Epithelial cell of prostate (primary cell): ENCODE measurements at regions not wholly inside any gene's neighbourhood (a gene's known extent, or its start where the extent isn't known, plus 50 kb on each side); places are given as distances from the start of the nearest gene placed in this dataset.

Source experiments
- DNase-seq: peaks from one replicate; pipeline ENCODE4 v3.0.0-alpha.2; 2011; ENCODE audit warnings: low read depth, low spot score
- H3K27ac ChIP-seq: fragments of 450-650 bp; 2 replicates; pipeline ENCODE4 v1.5.1; 2017; ENCODE audit warnings: mild to moderate bottlenecking

DNA sequence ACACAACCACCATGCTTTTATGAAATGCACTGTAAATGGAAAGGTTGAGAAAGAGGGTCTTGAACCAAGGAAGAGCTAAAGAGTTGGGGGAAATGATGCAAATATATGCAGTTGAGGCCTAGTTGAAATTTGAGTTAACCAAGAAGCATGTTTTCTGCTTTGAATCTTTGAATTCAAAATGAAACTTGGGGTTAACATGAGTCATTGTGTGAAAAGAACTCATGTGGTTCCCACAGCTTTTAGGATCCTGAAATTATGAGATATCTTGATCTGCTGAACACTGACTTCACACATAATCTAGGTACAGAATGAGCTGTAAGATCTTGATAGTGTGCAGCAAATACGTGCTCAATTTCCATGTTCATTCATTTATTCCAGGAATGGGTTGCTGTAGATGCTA lies 422.9 kb upstream of the TRIB2 start:
- no peak for DNase-seq
- H3K27ac ChIP-seq, result no peak overlapping the region

DNA sequence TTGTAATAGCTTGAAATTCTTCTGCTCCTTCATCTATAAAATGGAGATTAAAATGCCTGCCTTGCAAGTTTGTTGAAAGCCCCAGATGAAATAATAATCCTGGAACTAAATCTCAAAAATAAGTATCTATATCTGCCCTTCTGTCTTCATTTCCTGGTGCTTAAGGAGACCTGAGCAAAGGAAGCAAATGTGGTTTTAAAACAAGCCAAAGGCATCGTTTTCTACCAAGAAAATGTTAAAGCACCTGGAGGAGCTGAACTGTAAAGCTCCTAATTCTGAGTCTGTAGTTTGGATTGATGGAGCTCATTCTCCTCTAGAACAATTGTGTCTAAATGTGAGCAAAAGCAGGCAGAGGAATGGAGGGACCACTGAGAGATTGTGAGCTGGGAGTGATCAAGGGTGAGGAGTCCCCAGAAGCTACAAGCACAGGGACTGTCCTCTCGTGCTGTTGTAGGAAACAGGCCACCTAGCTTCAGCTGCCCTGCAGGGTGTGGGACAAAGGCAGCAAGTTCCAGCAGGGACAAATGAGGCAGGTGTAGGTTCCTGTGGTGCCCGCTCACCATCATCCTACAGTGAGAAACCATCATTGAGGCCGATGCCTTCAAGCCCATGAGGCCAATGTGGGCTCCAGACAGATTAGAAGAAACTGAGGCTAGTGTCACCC lies 420.7 kb upstream of the TRIB2 start:
- DNase-seq, result no peak
- no peak overlapping the region for H3K27ac ChIP-seq

DNA sequence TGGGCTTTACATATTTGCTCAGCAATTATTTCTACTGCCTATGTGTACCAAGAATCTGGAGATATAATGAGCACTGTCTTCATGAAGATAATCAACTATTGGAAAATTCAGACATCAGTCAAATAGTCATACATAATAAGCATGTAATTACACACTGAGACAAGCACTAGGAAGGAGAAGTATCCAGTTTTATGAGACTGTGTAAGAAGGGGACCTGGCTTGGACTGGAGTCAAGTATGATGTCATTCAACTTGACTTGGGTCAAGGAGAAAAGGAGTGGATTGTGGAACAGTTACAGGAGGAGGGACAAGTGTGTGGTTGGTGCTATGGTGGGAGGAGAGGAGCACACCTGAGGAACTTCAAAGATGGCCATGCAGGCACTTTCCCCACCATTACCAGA lies 419.8 kb upstream of the TRIB2 start:
- no peak overlapping the region for H3K27ac ChIP-seq
- DNase-seq, result no peak

DNA sequence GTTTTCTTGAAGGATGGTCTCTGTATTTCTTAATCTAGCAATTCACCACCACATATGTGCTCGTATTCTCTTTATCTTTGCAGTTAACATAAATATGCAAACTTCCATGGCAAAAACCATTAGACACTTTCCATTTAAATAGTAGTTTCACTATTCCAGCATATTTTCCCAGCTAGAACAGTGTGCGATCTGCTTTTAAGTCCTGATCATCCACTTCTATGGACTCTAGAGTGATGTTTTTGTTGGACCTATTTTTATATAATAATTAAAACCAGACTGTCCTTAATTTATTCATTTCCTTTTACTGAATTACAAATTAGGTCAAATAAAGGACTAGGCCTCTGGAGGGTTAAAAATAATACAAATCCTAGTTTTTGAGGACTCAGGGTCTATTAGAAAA lies 418.4 kb upstream of the TRIB2 start:
- no peak overlapping the region for H3K27ac ChIP-seq
- no peak for DNase-seq

DNA sequence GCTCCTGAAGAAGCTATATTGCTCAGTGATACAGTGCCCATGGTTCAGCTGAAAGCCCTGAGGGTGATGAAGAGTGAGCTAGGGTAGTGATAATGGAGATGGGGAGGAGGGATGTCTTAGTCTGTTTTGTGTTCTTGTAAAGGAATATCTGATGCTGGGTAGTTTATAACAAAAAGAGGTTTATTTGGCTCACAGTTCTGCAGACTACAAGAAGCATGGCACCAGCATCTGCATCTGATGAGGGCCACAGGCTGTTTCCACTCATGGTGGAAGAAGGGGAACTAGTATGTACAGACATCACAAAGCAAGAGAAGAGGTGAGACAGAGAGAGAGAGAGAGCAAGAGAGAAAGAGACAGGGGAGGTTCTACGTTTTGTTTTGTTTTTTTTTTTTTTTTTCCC lies 417.3 kb upstream of the TRIB2 start:
- peak overlapping the region; percentile 49 for H3K27ac ChIP-seq
- DNase-seq, result no peak

DNA sequence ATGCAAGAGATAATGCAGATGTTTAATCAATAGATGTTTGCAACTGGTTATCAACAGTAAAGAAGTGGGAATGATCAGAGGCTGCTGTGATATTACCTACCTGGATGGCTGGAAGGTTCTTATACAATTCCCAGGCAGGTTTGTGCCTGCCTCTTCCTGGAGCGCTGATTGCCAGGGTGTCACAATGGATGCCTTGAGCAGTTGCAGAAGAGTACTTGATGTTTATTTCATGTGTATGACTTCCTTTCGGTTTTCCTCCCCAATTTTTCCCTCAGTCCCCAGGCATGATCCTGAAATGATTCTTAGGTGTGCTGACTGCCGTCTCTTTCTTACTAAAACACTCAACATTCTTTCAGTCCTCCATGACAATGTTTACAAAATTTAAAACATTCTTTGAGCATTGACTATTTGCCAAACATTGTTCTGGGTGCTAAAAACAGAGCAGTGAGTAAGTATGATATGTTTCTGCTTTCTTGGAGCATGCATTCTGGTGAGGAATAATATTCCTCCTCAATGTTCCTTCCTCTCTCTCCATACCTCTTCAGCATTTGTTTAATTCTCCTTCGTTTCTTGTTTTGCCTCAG lies 416.6 kb upstream of the TRIB2 start:
- peak overlapping the region; percentile 49 for H3K27ac ChIP-seq
- peak; percentile 12 for DNase-seq

DNA sequence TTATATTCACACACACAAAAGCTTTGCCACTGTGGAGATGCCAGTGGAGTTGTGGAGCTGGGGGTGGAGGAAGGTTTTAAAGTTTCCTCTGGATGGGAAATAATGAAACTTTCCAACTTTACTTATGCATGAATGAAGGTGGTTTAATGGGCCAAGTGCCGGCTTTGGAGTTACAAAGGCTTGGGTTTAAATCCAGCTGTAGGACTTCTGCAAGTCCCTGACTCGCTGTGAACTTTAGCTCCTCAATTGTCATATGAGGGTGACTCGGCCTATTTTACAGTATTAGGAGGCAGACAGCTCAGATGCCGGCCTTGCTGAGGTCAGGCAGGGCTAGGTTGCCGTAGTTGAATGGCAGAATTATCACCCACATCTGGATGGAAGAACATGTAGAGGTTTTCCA lies 415.8 kb upstream of the TRIB2 start:
- no peak overlapping the region for H3K27ac ChIP-seq
- DNase-seq, result no peak

DNA sequence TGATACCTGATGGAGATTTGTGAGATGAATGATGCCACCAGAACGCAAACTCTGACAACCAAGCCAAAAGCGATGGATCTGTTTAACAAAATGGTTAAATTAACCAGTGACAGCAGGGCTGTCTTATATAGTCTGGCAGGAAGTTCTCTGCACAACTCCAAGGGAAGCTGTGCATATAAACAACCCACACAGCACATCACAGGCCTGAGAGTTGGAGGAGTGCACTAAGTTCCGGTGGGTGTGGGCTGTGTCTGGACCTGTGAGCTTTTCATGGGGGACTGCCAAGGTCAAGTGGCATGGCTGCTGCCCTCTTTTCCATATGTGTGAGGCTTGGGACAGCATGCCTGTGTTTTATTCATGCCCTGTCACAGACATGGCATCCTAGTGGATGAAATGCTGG lies 414.6 kb upstream of the TRIB2 start:
- no peak for DNase-seq
- no peak overlapping the region for H3K27ac ChIP-seq

DNA sequence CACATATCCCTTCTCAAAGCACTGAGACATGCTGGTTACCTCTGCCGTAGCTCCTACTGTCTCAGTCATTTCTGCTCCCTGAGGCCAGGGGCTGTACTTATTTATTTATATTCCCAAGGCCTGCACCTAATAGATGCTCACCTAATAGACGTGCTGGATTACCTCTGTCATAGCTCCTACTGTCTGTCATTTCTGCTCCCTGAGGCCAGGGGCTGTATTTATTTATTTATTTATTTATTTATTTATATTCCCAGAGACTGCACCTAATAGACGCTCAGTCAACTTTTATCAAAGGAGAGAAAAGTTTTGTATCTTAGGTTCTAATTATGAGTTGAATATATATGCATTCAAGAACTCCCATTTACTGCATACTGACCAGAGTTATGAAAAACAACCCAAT lies 414.0 kb upstream of the TRIB2 start:
- DNase-seq, result no peak
- no peak overlapping the region for H3K27ac ChIP-seq

DNA sequence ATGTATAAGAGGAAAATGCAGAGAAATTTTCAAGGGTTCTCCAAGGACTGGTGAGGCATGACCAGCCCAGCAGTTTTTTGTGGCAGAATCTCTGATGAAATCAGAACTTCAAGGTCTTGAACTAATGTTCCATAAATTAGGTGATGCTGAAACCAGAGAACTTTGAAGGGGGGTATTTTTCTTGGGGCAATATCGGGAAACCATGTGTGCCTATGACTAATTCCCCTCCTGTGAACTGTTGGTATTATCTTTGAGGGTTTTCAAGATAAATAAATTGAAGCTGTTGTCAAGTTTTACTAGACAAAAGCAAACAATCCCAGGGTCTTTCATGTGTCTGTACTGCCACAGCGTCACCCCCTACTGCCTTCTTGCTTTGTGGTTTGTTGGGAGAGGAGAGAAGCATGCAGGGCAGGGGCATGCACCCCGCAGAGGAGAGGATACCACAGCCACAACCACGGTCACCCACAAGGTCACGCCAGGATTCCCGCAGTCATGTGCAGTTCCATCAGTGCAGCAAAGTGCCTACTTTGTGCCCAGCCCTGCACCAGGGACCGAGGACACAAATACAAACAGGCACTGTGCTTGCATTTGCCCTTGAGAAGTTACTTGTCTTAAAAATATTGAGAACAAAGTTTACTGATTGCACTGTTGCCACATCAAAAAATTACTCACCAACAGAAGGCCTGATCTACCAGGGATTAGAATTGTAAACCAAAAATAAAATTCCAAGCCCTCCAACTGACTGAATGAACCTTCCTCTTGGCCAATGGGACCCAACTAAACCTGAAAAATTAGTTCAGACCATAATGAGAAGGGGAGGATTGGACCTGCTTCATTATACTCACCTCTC lies 413.3 kb upstream of the TRIB2 start:
- no peak for DNase-seq
- no peak overlapping the region for H3K27ac ChIP-seq

DNA sequence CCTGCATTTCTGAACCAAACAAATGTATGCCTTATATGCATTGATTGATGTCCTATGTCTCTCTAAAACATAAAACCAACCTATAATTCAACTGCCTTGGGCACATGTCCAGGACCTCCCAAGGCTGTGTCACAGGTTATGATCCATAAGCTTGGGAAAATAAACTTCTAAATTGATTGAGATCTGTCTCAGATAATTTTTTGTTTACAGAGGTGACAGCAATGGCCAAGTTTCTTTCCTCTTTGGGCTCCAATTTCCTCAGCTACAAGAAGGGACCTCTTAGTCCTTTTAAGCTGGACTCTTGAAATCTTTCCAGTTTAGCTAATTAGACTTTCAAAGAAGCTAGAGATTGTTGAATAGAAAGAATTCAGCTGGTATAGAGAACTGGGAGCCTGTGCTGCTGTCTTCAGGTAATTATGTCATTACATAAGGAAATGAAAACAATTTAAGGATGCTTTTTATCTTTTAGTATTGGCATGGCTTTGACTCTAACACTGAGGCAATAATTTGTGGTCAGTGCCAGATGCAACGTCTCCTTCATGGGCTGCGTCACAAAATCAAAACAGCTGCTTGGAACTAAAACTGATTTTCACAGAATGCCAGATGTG lies 412.1 kb upstream of the TRIB2 start:
- no peak overlapping the region for H3K27ac ChIP-seq
- no peak for DNase-seq

DNA sequence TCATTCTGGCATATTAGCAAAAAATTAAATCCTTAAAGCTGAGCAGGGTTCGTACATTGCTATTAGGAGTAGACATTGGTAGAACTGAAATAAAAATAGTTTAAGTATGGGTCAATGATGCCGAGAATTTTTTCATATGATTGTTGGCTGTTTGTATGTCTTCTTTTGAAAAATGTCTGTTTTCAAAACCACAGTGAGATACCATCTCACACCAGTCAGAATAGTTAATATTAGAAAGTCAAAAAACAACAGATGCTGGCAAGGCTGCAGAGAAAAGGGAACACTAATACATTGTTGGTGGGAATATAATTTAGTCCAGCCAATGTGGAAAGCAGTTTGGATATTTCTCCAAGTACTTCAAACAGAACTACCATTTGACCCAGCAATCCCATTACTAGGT lies 410.8 kb upstream of the TRIB2 start:
- DNase-seq, result no peak
- no peak overlapping the region for H3K27ac ChIP-seq

DNA sequence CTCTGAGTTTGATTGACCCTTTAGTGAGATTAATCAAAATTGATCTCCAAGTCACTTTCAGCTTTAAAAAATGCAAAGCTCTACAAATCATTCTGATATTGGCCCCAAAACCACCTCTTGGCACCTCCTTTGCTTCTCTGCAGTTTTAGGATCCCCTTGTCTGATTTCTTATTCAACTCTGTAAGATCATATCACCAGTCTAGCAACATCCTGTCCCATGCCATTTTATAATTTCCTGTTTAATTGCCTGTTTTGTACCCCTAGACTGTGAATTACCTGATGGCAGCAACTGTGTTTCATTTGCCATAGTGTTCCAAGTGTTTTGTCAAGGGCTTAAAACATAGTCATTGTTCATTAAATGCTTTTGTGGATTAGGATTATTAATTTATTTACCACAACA lies 406.3 kb upstream of the TRIB2 start:
- DNase-seq, result no peak
- H3K27ac ChIP-seq, result no peak overlapping the region

DNA sequence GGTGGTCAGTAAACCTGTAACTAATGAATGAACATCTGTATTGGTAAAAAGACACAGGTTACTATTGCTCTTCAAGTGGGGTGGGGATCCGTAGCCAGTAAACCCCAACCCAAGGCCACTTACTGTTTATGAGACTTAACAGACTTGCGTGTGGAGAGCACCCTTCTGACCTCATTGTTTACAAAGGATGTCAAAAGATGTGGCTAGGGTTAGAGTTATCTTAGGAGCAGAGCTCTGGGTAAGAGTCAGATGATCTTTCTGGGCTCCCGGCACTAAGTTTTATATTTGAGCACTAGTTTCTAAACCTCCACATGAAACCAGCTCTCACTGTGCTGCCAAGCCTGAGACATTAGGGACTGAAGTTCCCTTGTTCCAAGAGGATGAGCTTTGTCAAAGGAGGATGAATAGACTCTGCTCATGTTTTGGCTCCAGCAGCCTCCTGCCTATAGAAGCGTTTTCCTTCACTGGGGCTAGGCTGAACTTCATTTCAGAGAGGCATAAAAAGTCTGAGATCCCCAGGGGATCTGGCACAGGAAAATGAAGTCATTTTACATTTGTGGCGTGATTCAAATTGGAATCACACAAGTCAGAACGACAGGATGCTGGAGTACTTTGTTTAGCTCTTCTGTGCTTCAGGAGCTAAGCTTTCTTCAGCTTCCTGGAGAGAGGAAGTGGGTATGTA lies 403.1 kb upstream of the TRIB2 start:
- DNase-seq, result no peak

DNA sequence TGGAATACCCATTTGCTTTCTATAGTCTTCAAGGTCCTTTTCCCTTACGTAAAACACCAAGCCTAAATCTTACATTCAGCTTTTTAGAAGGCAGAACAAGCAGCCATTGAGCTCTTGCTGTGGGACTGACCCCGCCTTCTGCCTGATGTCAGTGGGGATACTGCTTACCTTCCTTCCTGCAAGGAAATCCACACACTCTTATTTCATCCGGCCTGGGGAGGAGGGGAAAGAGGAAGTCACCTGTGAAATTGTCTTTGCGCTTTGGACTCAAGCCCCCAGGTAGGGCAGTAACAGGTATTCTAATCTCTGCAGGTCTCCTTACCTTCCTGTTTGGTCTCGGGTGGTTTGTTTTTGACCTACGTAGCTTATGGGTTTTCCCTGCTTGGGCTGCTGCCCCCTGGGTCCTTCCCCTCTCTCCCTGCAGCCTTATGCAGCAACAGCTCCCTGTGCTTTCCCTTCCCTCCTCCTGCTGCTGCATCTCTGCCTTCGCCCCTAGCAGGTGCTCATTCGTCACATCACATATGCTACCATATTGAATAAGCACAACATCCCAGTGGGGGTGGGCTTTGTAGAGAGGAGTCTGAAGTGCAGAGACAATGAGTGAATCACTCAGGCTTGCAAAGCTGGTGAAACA lies 402.5 kb upstream of the TRIB2 start:
- H3K27ac ChIP-seq, result no peak overlapping the region
- no peak for DNase-seq

More for the DNA sequence above, 403.1 kb upstream of the TRIB2 start:
- H3K27ac ChIP-seq, result no peak overlapping the region

DNA sequence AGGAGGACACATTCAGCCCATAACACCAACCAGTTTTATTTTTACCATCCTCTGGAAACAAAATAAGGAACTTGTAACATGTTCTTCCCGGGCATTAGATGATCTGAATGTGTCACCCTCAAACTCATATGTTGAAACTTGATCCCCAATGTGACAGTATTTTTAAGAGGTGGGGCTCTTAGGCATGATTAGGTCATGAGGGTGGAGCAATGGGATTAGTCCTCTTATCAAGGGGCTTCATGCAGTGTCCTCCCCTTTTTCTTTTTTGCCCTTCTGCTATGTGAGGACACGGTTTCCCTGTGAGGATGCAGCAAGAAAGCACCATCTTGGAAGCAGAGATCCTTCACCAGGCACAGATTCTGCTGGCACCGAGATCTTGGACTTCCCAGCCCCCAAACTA lies 401.5 kb upstream of the TRIB2 start:
- no peak for DNase-seq
- H3K27ac ChIP-seq, result no peak overlapping the region

DNA sequence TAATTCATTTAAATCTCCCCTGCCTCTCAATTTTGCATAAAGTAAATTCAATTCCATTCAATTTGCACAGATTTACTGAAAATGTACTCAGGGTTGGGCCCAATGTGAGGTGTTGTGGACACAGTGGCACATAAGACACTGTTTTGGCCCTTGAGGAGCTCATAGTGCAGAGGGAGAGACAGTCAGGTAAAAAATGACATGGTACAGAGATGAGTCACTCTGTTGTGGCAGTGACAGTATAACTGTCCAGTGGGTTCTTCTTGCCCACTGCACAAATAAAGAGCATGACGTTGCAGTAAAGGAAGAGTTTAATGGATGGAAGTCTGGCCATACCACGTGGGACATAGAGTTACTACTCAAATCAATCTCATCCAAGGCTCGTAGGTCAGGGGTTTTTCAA lies 400.3 kb upstream of the TRIB2 start:
- no peak overlapping the region for H3K27ac ChIP-seq
- no peak for DNase-seq

DNA sequence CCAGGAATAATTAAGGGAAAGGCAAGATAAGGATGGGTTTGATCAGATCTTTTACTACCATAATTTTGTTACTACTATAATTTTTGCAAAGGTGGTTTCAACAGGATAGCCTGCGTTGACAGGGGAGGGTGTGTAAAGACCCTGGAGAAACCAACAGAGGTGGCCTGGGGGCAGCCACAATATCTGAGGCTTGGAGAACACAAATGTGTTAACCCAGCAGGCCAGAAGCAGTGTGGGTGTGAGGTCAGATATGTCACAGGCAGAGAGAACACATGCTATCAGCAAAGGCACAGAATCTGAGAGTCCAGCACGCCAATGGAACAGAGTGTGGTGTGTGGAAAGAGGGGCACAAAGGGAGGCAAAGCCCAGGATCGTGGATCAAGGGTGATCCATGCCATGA lies 399.4 kb upstream of the TRIB2 start:
- DNase-seq, result no peak
- peak overlapping the region; percentile 87 for H3K27ac ChIP-seq

DNA sequence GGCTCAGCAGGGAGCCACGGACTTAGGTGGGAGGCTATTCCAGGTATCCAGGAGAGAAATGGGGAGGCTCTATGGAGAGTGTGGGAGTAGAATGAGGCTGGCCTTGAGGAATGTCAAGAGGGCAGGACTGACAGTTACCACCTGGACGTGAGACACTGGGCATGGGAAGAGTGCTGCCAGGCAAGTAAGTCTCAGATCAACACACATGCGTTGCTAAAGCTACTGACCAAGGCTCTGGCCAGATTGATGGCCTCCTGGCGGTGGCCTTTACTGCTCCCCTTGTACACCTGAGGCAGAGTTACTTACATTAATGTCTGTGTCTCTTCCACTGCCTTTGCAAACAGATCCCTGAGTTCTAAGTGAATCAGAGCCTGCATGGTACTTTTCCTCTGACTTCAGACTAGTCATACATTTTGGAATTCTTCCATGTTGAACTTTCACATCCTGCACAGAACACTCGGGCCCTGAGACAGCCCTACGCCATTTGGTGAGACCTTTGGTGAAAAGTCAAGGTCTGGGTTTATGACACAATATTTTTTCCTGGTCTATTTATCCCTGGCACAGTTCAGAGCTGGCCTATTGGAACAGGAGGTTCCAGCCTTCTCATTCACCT lies 398.8 kb upstream of the TRIB2 start:
- H3K27ac ChIP-seq, result peak overlapping the region; percentile 87
- peak; percentile 73 for DNase-seq
